ENCODE measurements at regions not wholly inside any gene's neighbourhood (a gene's known extent, or its start where the extent isn't known, plus 50 kb on each side); places are given as distances from the start of the nearest gene placed in this dataset.
A peak's percentile ranks its signal among the peaks of the same experiment; 100 is the strongest.

DNA sequence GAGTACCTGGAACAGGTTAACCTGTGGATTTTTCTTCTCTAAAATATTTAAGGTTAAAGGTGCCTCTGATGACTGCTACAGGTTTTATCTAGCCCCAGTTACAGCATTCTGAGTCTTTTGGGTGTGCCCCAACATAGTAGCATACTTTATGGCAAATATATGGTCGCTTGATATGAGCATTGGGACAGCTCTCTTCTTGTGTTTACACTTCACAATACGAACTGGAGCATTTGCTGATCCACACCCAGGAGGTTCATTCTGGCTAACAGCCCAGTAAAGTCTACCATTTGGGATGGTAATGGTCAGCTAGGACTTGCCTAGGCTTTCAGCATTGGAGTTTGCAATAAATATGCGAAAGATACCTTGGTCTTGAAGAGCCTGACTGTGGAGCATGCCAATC is 101.3 kb downstream of the DISP1 start:
- no peak for ATAC-seq
- TF ChIP-seq, protein P1, sequence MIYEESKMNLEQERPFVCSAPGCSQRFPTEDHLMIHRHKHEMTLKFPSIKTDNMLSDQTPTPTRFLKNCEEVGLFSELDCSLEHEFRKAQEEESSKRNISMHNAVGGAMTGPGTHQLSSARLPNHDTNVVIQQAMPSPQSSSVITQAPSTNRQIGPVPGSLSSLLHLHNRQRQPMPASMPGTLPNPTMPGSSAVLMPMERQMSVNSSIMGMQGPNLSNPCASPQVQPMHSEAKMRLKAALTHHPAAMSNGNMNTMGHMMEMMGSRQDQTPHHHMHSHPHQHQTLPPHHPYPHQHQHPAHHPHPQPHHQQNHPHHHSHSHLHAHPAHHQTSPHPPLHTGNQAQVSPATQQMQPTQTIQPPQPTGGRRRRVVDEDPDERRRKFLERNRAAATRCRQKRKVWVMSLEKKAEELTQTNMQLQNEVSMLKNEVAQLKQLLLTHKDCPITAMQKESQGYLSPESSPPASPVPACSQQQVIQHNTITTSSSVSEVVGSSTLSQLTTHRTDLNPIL (CRISPR knock-in tag; IDR thresholded peaks at IDR 0.05; ENCODE audit: low read depth), result no peak

DNA sequence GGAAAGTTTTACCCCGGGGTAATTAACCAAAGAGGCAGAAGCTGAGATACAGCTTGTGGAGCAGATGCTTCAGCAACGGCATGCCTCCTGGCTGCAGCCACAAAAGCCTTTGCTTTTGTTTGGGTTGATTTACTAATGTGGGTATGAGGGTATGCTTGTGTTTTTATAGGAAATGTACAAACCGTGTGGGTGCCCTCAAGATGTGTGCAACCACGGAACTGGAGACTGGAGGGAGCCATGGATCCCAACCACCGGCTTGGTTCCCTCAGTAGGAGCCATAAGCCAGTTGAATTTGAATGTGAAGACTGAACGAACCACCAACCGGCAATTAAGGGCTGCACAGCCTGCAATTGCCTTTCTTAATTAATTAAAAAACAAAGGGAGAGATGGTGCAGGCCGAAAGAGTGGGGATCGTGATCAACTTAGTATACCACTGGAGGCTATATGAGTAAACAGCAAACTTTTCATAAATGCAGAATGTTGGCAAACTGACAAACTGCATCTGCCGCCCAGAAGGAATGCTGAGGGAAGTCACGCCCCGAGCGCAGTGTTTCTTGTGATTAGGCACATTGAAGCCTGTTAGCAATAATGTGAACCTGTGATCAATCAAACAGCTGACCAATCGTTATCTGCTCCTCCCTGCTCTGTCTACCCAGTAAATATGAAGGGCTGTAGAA is 104.1 kb downstream of the DISP1 start:
- TF ChIP-seq, protein P2, sequence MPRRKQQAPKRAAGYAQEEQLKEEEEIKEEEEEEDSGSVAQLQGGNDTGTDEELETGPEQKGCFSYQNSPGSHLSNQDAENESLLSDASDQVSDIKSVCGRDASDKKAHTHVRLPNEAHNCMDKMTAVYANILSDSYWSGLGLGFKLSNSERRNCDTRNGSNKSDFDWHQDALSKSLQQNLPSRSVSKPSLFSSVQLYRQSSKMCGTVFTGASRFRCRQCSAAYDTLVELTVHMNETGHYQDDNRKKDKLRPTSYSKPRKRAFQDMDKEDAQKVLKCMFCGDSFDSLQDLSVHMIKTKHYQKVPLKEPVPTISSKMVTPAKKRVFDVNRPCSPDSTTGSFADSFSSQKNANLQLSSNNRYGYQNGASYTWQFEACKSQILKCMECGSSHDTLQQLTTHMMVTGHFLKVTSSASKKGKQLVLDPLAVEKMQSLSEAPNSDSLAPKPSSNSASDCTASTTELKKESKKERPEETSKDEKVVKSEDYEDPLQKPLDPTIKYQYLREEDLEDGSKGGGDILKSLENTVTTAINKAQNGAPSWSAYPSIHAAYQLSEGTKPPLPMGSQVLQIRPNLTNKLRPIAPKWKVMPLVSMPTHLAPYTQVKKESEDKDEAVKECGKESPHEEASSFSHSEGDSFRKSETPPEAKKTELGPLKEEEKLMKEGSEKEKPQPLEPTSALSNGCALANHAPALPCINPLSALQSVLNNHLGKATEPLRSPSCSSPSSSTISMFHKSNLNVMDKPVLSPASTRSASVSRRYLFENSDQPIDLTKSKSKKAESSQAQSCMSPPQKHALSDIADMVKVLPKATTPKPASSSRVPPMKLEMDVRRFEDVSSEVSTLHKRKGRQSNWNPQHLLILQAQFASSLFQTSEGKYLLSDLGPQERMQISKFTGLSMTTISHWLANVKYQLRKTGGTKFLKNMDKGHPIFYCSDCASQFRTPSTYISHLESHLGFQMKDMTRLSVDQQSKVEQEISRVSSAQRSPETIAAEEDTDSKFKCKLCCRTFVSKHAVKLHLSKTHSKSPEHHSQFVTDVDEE (CRISPR knock-in tag; IDR thresholded peaks at IDR 0.05), result no peak
- TF ChIP-seq ARNTL (CRISPR knock-in tag; IDR thresholded peaks at IDR 0.05; ENCODE audit: borderline replicate concordance, low read depth), result no peak
- TF ChIP-seq ZFP3 (CRISPR knock-in tag; IDR thresholded peaks at IDR 0.05), result no peak
- no peak for TF ChIP-seq PPARA (CRISPR knock-in tag; IDR thresholded peaks at IDR 0.05; ENCODE audit: borderline replicate concordance)
- TF ChIP-seq BACH2 (CRISPR knock-in tag; IDR thresholded peaks at IDR 0.05; ENCODE audit: borderline replicate concordance), result no peak
- TF ChIP-seq RARB (CRISPR knock-in tag; IDR thresholded peaks at IDR 0.05), result no peak
- TF ChIP-seq ZNF70 (CRISPR knock-in tag; IDR thresholded peaks at IDR 0.05), result no peak
- TF ChIP-seq ZC3H10 (CRISPR knock-in tag; IDR thresholded peaks at IDR 0.05), result no peak
- TF ChIP-seq, protein P3, sequence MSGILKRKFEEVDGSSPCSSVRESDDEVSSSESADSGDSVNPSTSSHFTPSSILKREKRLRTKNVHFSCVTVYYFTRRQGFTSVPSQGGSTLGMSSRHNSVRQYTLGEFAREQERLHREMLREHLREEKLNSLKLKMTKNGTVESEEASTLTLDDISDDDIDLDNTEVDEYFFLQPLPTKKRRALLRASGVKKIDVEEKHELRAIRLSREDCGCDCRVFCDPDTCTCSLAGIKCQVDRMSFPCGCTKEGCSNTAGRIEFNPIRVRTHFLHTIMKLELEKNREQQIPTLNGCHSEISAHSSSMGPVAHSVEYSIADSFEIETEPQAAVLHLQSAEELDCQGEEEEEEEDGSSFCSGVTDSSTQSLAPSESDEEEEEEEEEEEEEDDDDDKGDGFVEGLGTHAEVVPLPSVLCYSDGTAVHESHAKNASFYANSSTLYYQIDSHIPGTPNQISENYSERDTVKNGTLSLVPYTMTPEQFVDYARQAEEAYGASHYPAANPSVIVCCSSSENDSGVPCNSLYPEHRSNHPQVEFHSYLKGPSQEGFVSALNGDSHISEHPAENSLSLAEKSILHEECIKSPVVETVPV (CRISPR knock-in tag; IDR thresholded peaks at IDR 0.05), result no peak
- TF ChIP-seq ZNF565 (CRISPR knock-in tag; conservative IDR thresholded peaks at IDR 0.05; ENCODE audit: low read depth), result no peak
- no peak for TF ChIP-seq ISL1 (CRISPR knock-in tag; IDR thresholded peaks at IDR 0.05)
- no peak for TF ChIP-seq CSDC2 (CRISPR knock-in tag; IDR thresholded peaks at IDR 0.05)
- no peak for ATAC-seq

DNA sequence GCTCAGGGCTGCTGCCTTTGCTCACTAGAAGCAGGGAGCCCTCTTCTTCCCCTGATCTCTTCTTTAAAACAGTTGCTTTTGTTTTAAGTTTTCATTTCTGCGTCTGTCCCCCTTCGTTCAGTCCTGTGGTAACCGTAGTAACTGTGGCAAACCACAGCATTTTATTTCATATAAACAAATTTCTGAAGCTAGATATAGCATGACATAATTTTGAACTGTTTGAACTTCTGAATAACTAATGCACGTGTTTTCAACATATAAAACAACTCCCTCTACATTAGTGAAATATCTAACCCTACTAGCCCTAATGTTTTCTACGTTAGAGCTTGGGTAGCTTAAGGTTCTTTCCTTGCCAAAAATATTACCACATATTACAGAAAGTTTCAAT is 104.6 kb downstream of the DISP1 start:
- peak; percentile 24; the same call in 2 of the 3 replicates for ATAC-seq
- no peak for TF ChIP-seq OSR1 (CRISPR knock-in tag; IDR thresholded peaks at IDR 0.05)
- no peak for TF ChIP-seq CSDC2 (CRISPR knock-in tag; IDR thresholded peaks at IDR 0.05)
- no peak for TF ChIP-seq TOX (CRISPR knock-in tag; IDR thresholded peaks at IDR 0.05; ENCODE audit: borderline replicate concordance)
- TF ChIP-seq ESRRG (CRISPR knock-in tag; IDR thresholded peaks at IDR 0.05), result no peak
- TF ChIP-seq ARNTL (CRISPR knock-in tag; IDR thresholded peaks at IDR 0.05; ENCODE audit: borderline replicate concordance, low read depth), result no peak
- TF ChIP-seq GLIS3 (CRISPR knock-in tag; IDR thresholded peaks at IDR 0.05), result no peak
- no peak for TF ChIP-seq BACH2 (CRISPR knock-in tag; IDR thresholded peaks at IDR 0.05; ENCODE audit: borderline replicate concordance)
- no peak for TF ChIP-seq ZC3H10 (CRISPR knock-in tag; IDR thresholded peaks at IDR 0.05)
- TF ChIP-seq, protein P4, sequence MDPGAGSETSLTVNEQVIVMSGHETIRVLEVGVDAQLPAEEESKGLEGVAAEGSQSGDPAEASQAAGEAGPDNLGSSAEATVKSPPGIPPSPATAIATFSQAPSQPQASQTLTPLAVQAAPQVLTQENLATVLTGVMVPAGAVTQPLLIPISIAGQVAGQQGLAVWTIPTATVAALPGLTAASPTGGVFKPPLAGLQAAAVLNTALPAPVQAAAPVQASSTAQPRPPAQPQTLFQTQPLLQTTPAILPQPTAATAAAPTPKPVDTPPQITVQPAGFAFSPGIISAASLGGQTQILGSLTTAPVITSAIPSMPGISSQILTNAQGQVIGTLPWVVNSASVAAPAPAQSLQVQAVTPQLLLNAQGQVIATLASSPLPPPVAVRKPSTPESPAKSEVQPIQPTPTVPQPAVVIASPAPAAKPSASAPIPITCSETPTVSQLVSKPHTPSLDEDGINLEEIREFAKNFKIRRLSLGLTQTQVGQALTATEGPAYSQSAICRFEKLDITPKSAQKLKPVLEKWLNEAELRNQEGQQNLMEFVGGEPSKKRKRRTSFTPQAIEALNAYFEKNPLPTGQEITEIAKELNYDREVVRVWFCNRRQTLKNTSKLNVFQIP (CRISPR knock-in tag; IDR thresholded peaks at IDR 0.05; ENCODE audit: borderline replicate concordance, low read depth), result no peak
- no peak for TF ChIP-seq ZFP30 (CRISPR knock-in tag; IDR thresholded peaks at IDR 0.05)
- TF ChIP-seq ZNF8 (CRISPR knock-in tag; IDR thresholded peaks at IDR 0.05), result no peak
- TF ChIP-seq SNAI2 (CRISPR knock-in tag; IDR thresholded peaks at IDR 0.05), result no peak
- TF ChIP-seq ISL1 (CRISPR knock-in tag; IDR thresholded peaks at IDR 0.05), result no peak
- TF ChIP-seq, protein P1 (CRISPR knock-in tag; IDR thresholded peaks at IDR 0.05; ENCODE audit: low read depth), result no peak
- TF ChIP-seq, protein P3 (CRISPR knock-in tag; IDR thresholded peaks at IDR 0.05), result no peak
- TF ChIP-seq PPARA (CRISPR knock-in tag; IDR thresholded peaks at IDR 0.05; ENCODE audit: borderline replicate concordance), result no peak
- TF ChIP-seq, protein P5, sequence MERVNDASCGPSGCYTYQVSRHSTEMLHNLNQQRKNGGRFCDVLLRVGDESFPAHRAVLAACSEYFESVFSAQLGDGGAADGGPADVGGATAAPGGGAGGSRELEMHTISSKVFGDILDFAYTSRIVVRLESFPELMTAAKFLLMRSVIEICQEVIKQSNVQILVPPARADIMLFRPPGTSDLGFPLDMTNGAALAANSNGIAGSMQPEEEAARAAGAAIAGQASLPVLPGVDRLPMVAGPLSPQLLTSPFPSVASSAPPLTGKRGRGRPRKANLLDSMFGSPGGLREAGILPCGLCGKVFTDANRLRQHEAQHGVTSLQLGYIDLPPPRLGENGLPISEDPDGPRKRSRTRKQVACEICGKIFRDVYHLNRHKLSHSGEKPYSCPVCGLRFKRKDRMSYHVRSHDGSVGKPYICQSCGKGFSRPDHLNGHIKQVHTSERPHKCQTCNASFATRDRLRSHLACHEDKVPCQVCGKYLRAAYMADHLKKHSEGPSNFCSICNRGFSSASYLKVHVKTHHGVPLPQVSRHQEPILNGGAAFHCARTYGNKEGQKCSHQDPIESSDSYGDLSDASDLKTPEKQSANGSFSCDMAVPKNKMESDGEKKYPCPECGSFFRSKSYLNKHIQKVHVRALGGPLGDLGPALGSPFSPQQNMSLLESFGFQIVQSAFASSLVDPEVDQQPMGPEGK (CRISPR knock-in tag; IDR thresholded peaks at IDR 0.05; ENCODE audit: borderline replicate concordance), result no peak
- no peak for TF ChIP-seq ZFP3 (CRISPR knock-in tag; IDR thresholded peaks at IDR 0.05)
- no peak for TF ChIP-seq TCF4 (CRISPR knock-in tag; IDR thresholded peaks at IDR 0.05; ENCODE audit: borderline replicate concordance)
